DND-41 (cell line): ENCODE measurements at regions not wholly inside any gene's neighbourhood (a gene's known extent, or its start where the extent isn't known, plus 50 kb on each side); places are given as distances from the start of the nearest gene placed in this dataset.

Experiments
- ATAC-seq: fragments of 200-7000 bp; cut with Tn5 transposase; 3 replicates; pipeline ENCODE4 v1.9.1; 2021; ENCODE audit warnings: low read depth; ENCODE audit not compliant: insufficient read depth
- DNase-seq: peaks from one replicate; pipeline ENCODE4 v3.0.0-alpha.2; 2020
- H2AFZ ChIP-seq: 2 replicates; pipeline ENCODE4 v1.6.0; 2012; ENCODE audit warnings: low read depth, low read length
- H3K27ac ChIP-seq: 2 replicates; pipeline ENCODE4 v1.5.1; 2012; ENCODE audit warnings: low read length, inconsistent platforms
- H3K27me3 ChIP-seq: fragments of 200-600 bp; sonication (generic); 2 replicates; pipeline ENCODE4 v1.6.0; 2012; ENCODE audit warnings: low read length, mild to moderate bottlenecking, inconsistent platforms; ENCODE audit not compliant: insufficient read depth, poor library complexity
- H3K36me3 ChIP-seq: 2 replicates; pipeline ENCODE4 v1.5.1; 2012; ENCODE audit warnings: low read length, inconsistent platforms; ENCODE audit not compliant: insufficient read depth
- H3K4me1 ChIP-seq: 2 replicates; pipeline ENCODE4 v1.5.1; 2012; ENCODE audit warnings: mild to moderate bottlenecking, low read length; ENCODE audit not compliant: insufficient read depth
- H3K4me2 ChIP-seq: 2 replicates; pipeline ENCODE4 v1.6.0; 2012; ENCODE audit warnings: mild to moderate bottlenecking, moderate library complexity, low read length, inconsistent platforms; ENCODE audit not compliant: insufficient read depth
- H3K4me3 ChIP-seq, 2 experiments: fragments of 200-600 bp in 1 of 2; shearing (Covaris generic) in 1 of 2; 2 replicates each; pipeline ENCODE4 v1.5.1; 2012 to 2016; ENCODE audit warnings: inconsistent platforms in 2 of 2, low read length in 2 of 2, mild to moderate bottlenecking in 2 of 2, low read depth in 1 of 2, moderate library complexity in 1 of 2
- H3K79me2 ChIP-seq: 2 replicates; pipeline ENCODE4 v1.6.0; 2012; ENCODE audit warnings: low read length, inconsistent platforms; ENCODE audit not compliant: insufficient read depth
- H3K9ac ChIP-seq: 2 replicates; pipeline ENCODE4 v1.6.0; 2012; ENCODE audit warnings: low read depth, mild to moderate bottlenecking, inconsistent platforms, low read length, moderate library complexity
- H3K9me3 ChIP-seq: 2 replicates; pipeline ENCODE4 v1.5.1; 2012; ENCODE audit warnings: low read length, moderate library complexity, mild to moderate bottlenecking, inconsistent platforms; ENCODE audit not compliant: insufficient read depth, severe bottlenecking
- H4K20me1 ChIP-seq: 2 replicates; pipeline ENCODE4 v1.6.0; 2012; ENCODE audit warnings: low read length; ENCODE audit not compliant: insufficient read depth
- CTCF ChIP-seq: IDR thresholded peaks from 2 replicates; pipeline ENCODE4 v1.5.1; 2012; ENCODE audit warnings: borderline replicate concordance, low read length, moderate library complexity, mild to moderate bottlenecking; ENCODE audit not compliant: poor library complexity, severe bottlenecking; ENCODE audit errors: extremely low read depth
- EZH2 ChIP-seq: IDR thresholded peaks from 3 replicates; pipeline ENCODE4 v1.6.1; 2012; ENCODE audit warnings: borderline replicate concordance, low read depth, mild to moderate bottlenecking, moderate library complexity, low read length, inconsistent platforms; ENCODE audit not compliant: severe bottlenecking

GRCh38 chr17:72031219-72031884 is 89.5 kb upstream of the SOX9 start:
- TF ChIP-seq CTCF (no peak), EZH2 (no peak)
- Histone ChIP-seq H3K4me3 (no peak overlapping the region), H3K9ac (no peak overlapping the region), H3K9me3 (no peaks in the 10 kb centered on the region), H3K79me2 (no peaks in the 10 kb centered on the region), H3K27me3 (peaks cover 3% of the 10 kb centered on the region), H3K4me2 (no peak overlapping the region), H3K36me3 (no peaks in the 10 kb centered on the region), H3K4me1 (no peaks in the 10 kb centered on the region), H2AFZ (no peak overlapping the region), H4K20me1 (no peaks in the 10 kb centered on the region), H3K27ac (no peak overlapping the region)
- ATAC-seq (no peak), DNase-seq (no peak)

GRCh38 chr17:72033334-72033733 is 87.5 kb upstream of the SOX9 start:
- Histone ChIP-seq H3K9me3 (no peaks in the 10 kb centered on the region), H3K4me3 (no peak overlapping the region), H3K36me3 (no peaks in the 10 kb centered on the region), H2AFZ (no peak overlapping the region), H3K79me2 (no peaks in the 10 kb centered on the region), H3K9ac (no peak overlapping the region), H4K20me1 (no peaks in the 10 kb centered on the region), H3K27ac (no peak overlapping the region), H3K27me3 (no peaks in the 10 kb centered on the region), H3K4me2 (no peak overlapping the region), H3K4me1 (no peaks in the 10 kb centered on the region)
- ATAC-seq (no peak), DNase-seq (no peak)
- TF ChIP-seq EZH2: no peak
- no peak for TF ChIP-seq CTCF

- Histone ChIP-seq H3K4me3 (no peak overlapping the region), H3K9ac (no peak overlapping the region), H3K4me2 (no peak overlapping the region), H2AFZ (no peak overlapping the region), H3K36me3 (no peaks in the 10 kb centered on the region), H3K27ac (no peak overlapping the region), H3K27me3 (no peaks in the 10 kb centered on the region), H4K20me1 (no peaks in the 10 kb centered on the region), H3K4me1 (no peaks in the 10 kb centered on the region), H3K9me3 (no peaks in the 10 kb centered on the region), H3K79me2 (no peaks in the 10 kb centered on the region)
- DNase-seq (no peak), ATAC-seq (no peak)
- TF ChIP-seq CTCF: no peak
- TF ChIP-seq EZH2: no peak
These were observed 86.8 kb upstream of the SOX9 start for GRCh38 chr17:72034000-72034399.
